OCI-LY1 (cell line): ENCODE measurements at regions not wholly inside any gene's neighbourhood (a gene's known extent, or its start where the extent isn't known, plus 50 kb on each side); places are given as distances from the start of the nearest gene placed in this dataset.

ENCODE experiments used
- H2AFZ ChIP-seq: fragments of 200-600 bp; sonication (generic), shearing (Covaris generic); 2 replicates; pipeline ENCODE4 v1.6.0; 2014; ENCODE audit warnings: antibody characterized with exemption, mild to moderate bottlenecking, low read length
- H3F3A ChIP-seq: fragments of 200-600 bp; sonication (generic), shearing (Covaris generic); 2 replicates; pipeline ENCODE4 v1.6.0; 2014; ENCODE audit warnings: mild to moderate bottlenecking, antibody characterized with exemption, low read length, moderate library complexity; ENCODE audit not compliant: insufficient read depth
- H3K27ac ChIP-seq: fragments of 200-600 bp; sonication (generic); 2 replicates; pipeline ENCODE4 v1.5.1; 2014; ENCODE audit warnings: low read length, mixed run types, mild to moderate bottlenecking, low read depth; ENCODE audit not compliant: poor library complexity, severe bottlenecking
- H3K27me3 ChIP-seq: fragments of 200-600 bp; sonication (generic); 2 replicates; pipeline ENCODE4 v1.6.0; 2014; ENCODE audit warnings: antibody characterized with exemption, mild to moderate bottlenecking, low read length, moderate library complexity; ENCODE audit not compliant: insufficient read depth
- H3K36me3 ChIP-seq: fragments of 200-600 bp; sonication (generic); 2 replicates; pipeline ENCODE4 v1.6.1; 2014; ENCODE audit warnings: mild to moderate bottlenecking, antibody characterized with exemption, low read length, moderate library complexity, mixed read lengths; ENCODE audit not compliant: insufficient read depth
- H3K4me1 ChIP-seq: fragments of 200-600 bp; sonication (generic); 2 replicates; pipeline ENCODE4 v1.5.1; 2014; ENCODE audit warnings: mild to moderate bottlenecking, low read length, moderate library complexity; ENCODE audit not compliant: insufficient read depth, severe bottlenecking
- H3K4me2 ChIP-seq: fragments of 200-600 bp; sonication (generic), shearing (Covaris generic); 2 replicates; pipeline ENCODE4 v1.6.1; 2014; ENCODE audit warnings: low read length
- H3K4me3 ChIP-seq: fragments of 200-600 bp; sonication (generic); 2 replicates; pipeline ENCODE4 v1.5.1; 2014; ENCODE audit warnings: low read length, low read depth, mild to moderate bottlenecking, mixed read lengths; ENCODE audit not compliant: poor library complexity, severe bottlenecking
- H3K79me2 ChIP-seq: fragments of 200-600 bp; shearing (Covaris generic); 2 replicates; pipeline ENCODE4 v1.6.1; 2016; ENCODE audit warnings: mixed run types, low read length, mixed read lengths; ENCODE audit not compliant: insufficient read depth
- H3K9ac ChIP-seq: fragments of 200-600 bp; sonication (generic), shearing (Covaris generic); 2 replicates; pipeline ENCODE4 v1.6.1; 2014; ENCODE audit warnings: mild to moderate bottlenecking, low read length, mixed read lengths
- H3K9me2 ChIP-seq: fragments of 200-600 bp; sonication (generic), shearing (Covaris generic); 2 replicates; pipeline ENCODE4 v1.6.1; 2014; ENCODE audit warnings: low read depth, mild to moderate bottlenecking, low read length, mixed read lengths
- H3K9me3 ChIP-seq: fragments of 200-600 bp; shearing (Covaris generic); 2 replicates; pipeline ENCODE4 v1.6.1; 2014; ENCODE audit warnings: low read length, mixed read lengths
- H4K20me1 ChIP-seq: fragments of 200-600 bp; sonication (generic), shearing (Covaris generic); 2 replicates; pipeline ENCODE4 v1.6.0; 2016; ENCODE audit warnings: mild to moderate bottlenecking, low read length; ENCODE audit not compliant: insufficient read depth
- CTCF ChIP-seq: fragments of 200-600 bp; sonication (generic), shearing (Covaris generic); IDR thresholded peaks from 2 replicates; pipeline ENCODE4 v1.5.1; 2017; ENCODE audit warnings: mild to moderate bottlenecking, antibody characterized with exemption, low read length, moderate library complexity, mixed read lengths
- EZH2 ChIP-seq: fragments of 200-600 bp; sonication (generic), shearing (Covaris generic); IDR thresholded peaks from 2 replicates; pipeline ENCODE4 v1.8.0; 2017; ENCODE audit warnings: borderline replicate concordance, mixed run types, mild to moderate bottlenecking, antibody characterized with exemption, low read length, moderate library complexity, mixed read lengths

DNA sequence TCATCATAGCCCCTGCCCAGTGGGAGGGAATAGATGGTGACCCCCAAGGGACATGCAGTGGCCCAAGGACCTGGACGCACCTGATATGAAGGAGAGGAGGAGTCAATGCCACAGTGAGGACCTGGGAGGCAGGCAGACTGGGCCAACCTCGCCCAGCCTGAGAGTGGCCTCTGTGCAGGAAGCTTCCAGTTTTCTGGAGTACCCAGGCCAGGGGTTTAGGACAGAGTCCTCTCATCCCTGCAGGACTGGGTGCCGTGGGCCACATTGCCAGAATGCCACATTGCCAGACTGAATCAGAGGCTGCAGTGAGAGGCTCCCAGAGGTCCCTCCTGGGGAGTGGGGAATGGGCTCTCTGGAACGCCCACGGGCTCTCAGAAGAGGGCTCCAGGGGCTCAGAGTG lies 82.9 kb upstream of the VSTM2B start:
- H3K4me3 ChIP-seq, result no peak overlapping the region
- TF ChIP-seq EZH2 (no peak), CTCF (no peak)
- no peaks in the 10 kb centered on the region for H3K27me3 ChIP-seq
- no peaks in the 10 kb centered on the region for H3K9me2 ChIP-seq
- no peak overlapping the region for H2AFZ ChIP-seq
- H3K79me2 ChIP-seq, result no peaks in the 10 kb centered on the region
- no peaks in the 10 kb centered on the region for H4K20me1 ChIP-seq
- H3K9me3 ChIP-seq, result no peaks in the 10 kb centered on the region
- no peaks in the 10 kb centered on the region for H3K36me3 ChIP-seq
- H3K4me2 ChIP-seq, result no peak overlapping the region
- no peaks in the 10 kb centered on the region for H3F3A ChIP-seq
- no peaks in the 10 kb centered on the region for H3K4me1 ChIP-seq
- H3K9ac ChIP-seq, result no peak overlapping the region
- H3K27ac ChIP-seq, result no peak overlapping the region

GRCh38 chr19:29445246-29445645 lies 80.5 kb upstream of the VSTM2B start:
- H3F3A ChIP-seq, result no peaks in the 10 kb centered on the region
- no peak overlapping the region for H2AFZ ChIP-seq
- TF ChIP-seq EZH2, result no peak
- no peak for TF ChIP-seq CTCF
- H3K27me3 ChIP-seq, result no peaks in the 10 kb centered on the region
- H3K4me3 ChIP-seq, result no peak overlapping the region
- no peak overlapping the region for H3K9ac ChIP-seq
- H3K9me2 ChIP-seq, result no peaks in the 10 kb centered on the region
- no peaks in the 10 kb centered on the region for H3K79me2 ChIP-seq
- H3K36me3 ChIP-seq, result no peaks in the 10 kb centered on the region
- no peaks in the 10 kb centered on the region for H3K9me3 ChIP-seq
- H4K20me1 ChIP-seq, result no peaks in the 10 kb centered on the region
- no peak overlapping the region for H3K4me2 ChIP-seq
- H3K4me1 ChIP-seq, result no peaks in the 10 kb centered on the region
- no peak overlapping the region for H3K27ac ChIP-seq

DNA sequence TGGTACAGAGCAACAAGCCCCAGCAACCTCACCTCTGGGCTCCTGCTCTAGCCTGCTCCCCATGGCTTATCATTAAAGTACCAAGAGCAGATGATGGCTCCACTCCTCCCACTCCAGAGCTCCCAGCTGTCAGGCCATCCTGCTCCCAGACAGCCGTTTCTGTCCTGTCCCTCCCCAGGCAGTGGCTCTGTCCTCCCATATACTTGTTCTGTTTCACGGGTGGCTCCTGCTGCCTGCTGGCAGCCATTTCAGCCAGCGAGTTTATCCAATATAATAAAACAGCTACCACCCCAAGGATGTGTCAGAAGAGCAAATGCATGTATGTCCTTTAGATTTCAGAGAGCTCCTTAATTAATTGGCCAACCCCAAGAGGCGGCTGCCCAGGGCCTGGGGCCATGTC lies 79.4 kb upstream of the VSTM2B start:
- Histone ChIP-seq H3K9me3 (no peaks in the 10 kb centered on the region), H2AFZ (no peak overlapping the region), H3K9me2 (no peaks in the 10 kb centered on the region), H3K27ac (no peak overlapping the region), H3F3A (no peaks in the 10 kb centered on the region), H3K4me1 (no peaks in the 10 kb centered on the region), H4K20me1 (no peaks in the 10 kb centered on the region), H3K79me2 (no peaks in the 10 kb centered on the region), H3K4me3 (no peak overlapping the region), H3K9ac (no peak overlapping the region), H3K36me3 (no peaks in the 10 kb centered on the region), H3K4me2 (no peak overlapping the region), H3K27me3 (no peaks in the 10 kb centered on the region)
- no peak for TF ChIP-seq CTCF
- TF ChIP-seq EZH2, result no peak
